Endodermal cell (in vitro differentiated cells): ENCODE measurements at regions not wholly inside any gene's neighbourhood (a gene's known extent, or its start where the extent isn't known, plus 50 kb on each side); places are given as distances from the start of the nearest gene placed in this dataset.

Source experiments
- DNase-seq: peaks from one replicate; pipeline ENCODE4 v3.0.0-alpha.2; 2017
- H3K27ac ChIP-seq: 2 replicates; pipeline ENCODE4 v1.5.1; 2013; ENCODE audit warnings: mild to moderate bottlenecking, low read depth, low read length, moderate library complexity
- H3K27me3 ChIP-seq: 2 replicates; pipeline ENCODE4 v1.6.1; 2013; ENCODE audit warnings: mild to moderate bottlenecking, low read length, moderate library complexity; ENCODE audit not compliant: insufficient read depth, control insufficient read depth, poor library complexity, severe bottlenecking
- H3K36me3 ChIP-seq: 2 replicates; pipeline ENCODE4 v1.7.0; 2013; ENCODE audit warnings: mild to moderate bottlenecking, low read length, moderate library complexity; ENCODE audit not compliant: control insufficient read depth, insufficient read depth
- H3K4me1 ChIP-seq: one replicate; pipeline ENCODE4 v1.7.0; 2013; ENCODE audit warnings: low read length; ENCODE audit not compliant: control insufficient read depth, insufficient read depth
- H3K4me3 ChIP-seq: 2 replicates; pipeline ENCODE4 v1.5.1; 2013; ENCODE audit warnings: mild to moderate bottlenecking, low read length, moderate library complexity
- H3K9ac ChIP-seq: 2 replicates; pipeline ENCODE4 v1.6.1; 2013; ENCODE audit warnings: mild to moderate bottlenecking, low read length, moderate library complexity; ENCODE audit not compliant: poor library complexity, severe bottlenecking; ENCODE audit errors: extremely low read depth
- H3K9me3 ChIP-seq: 2 replicates; pipeline ENCODE4 v1.6.1; 2013; ENCODE audit warnings: mild to moderate bottlenecking, low read length, moderate library complexity; ENCODE audit not compliant: control insufficient read depth
- H3K27ac Mint-ChIP-seq: 2 replicates; pipeline ENCODE4 v1.8.0; 2020; ENCODE audit warnings: mixed read lengths
- H3K27me3 Mint-ChIP-seq: 2 replicates; pipeline ENCODE4 v1.8.0; 2021; ENCODE audit warnings: mild to moderate bottlenecking, mixed read lengths; ENCODE audit not compliant: insufficient read depth
- H3K36me3 Mint-ChIP-seq: 2 replicates; pipeline ENCODE4 v1.8.0; 2020; ENCODE audit warnings: low read depth, mixed read lengths
- H3K4me1 Mint-ChIP-seq: 2 replicates; pipeline ENCODE4 v1.8.0; 2020; ENCODE audit warnings: mixed read lengths
- H3K4me3 Mint-ChIP-seq: 2 replicates; pipeline ENCODE4 v1.8.0; 2020; ENCODE audit warnings: mild to moderate bottlenecking, moderate library complexity, mixed read lengths
- H3K9me3 Mint-ChIP-seq: 2 replicates; pipeline ENCODE4 v1.8.0; 2020; ENCODE audit warnings: mild to moderate bottlenecking, mixed read lengths
- WGBS, 2 experiments: methylation state at CpG; one replicate each; pipeline versions ENCODE4 v1.1.5 to v1.1.7; 2013; ENCODE audit warnings: missing lambda C conversion rate in 2 of 2, mixed read lengths in 1 of 2; ENCODE audit not compliant: insufficient coverage in 1 of 2, insufficient read length in 1 of 2; 5-methylcytosine and 5-hydroxymethylcytosine counted together
- TF ChIP-seq, protein P1 (sequence below): fragments of 200-600 bp; sonication (generic); conservative IDR thresholded peaks from 2 replicates; pipeline ENCODE4 v1.5.0; 2021; ENCODE audit warnings: antibody characterized with exemption, mild to moderate bottlenecking

DNA sequence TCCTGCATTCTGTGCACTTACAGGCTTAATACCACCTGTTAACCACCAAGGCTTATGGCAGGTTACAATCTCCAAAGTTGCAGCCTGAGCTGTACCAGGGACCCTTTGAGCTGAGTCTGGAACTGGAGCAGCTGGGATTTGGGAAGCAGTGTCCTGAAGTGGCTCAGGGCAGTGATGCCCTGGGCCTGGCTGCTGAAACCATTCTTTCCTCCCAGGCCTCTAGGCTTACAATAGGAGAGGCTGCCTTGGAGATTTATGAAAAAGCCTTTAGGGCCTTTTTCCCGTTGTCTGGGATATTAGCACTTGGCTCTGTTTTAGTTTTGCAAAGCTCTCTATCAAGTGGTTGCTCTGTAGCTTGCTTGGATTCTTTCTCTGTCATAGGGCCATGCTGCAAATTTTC lies 154.3 kb upstream of the CASK start:
- H3K36me3 Mint-ChIP-seq, result no peaks in the 10 kb centered on the region
- no peak overlapping the region for H3K4me3 ChIP-seq
- DNase-seq, result no peak
- no peak overlapping the region for H3K9ac ChIP-seq
- peaks cover 30% of the 10 kb centered on the region for H3K9me3 Mint-ChIP-seq
- TF ChIP-seq, protein P1, sequence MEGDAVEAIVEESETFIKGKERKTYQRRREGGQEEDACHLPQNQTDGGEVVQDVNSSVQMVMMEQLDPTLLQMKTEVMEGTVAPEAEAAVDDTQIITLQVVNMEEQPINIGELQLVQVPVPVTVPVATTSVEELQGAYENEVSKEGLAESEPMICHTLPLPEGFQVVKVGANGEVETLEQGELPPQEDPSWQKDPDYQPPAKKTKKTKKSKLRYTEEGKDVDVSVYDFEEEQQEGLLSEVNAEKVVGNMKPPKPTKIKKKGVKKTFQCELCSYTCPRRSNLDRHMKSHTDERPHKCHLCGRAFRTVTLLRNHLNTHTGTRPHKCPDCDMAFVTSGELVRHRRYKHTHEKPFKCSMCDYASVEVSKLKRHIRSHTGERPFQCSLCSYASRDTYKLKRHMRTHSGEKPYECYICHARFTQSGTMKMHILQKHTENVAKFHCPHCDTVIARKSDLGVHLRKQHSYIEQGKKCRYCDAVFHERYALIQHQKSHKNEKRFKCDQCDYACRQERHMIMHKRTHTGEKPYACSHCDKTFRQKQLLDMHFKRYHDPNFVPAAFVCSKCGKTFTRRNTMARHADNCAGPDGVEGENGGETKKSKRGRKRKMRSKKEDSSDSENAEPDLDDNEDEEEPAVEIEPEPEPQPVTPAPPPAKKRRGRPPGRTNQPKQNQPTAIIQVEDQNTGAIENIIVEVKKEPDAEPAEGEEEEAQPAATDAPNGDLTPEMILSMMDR, result no peak
- 92% methylated on average over 1 of the region's 1 CpG; no CpG with 5 or more reads in 1 of the 2 experiments for WGBS, 2 experiments
- no peaks in the 10 kb centered on the region for H3K36me3 ChIP-seq
- no peak overlapping the region for H3K27ac ChIP-seq
- no peak overlapping the region for H3K4me3 Mint-ChIP-seq
- H3K9me3 ChIP-seq, result no peaks in the 10 kb centered on the region
- no peak overlapping the region for H3K27ac Mint-ChIP-seq
- no peaks in the 10 kb centered on the region for H3K4me1 ChIP-seq
- H3K27me3 Mint-ChIP-seq, result peaks cover 4% of the 10 kb centered on the region
- H3K27me3 ChIP-seq, result no peaks in the 10 kb centered on the region
- H3K4me1 Mint-ChIP-seq, result no peaks in the 10 kb centered on the region

DNA sequence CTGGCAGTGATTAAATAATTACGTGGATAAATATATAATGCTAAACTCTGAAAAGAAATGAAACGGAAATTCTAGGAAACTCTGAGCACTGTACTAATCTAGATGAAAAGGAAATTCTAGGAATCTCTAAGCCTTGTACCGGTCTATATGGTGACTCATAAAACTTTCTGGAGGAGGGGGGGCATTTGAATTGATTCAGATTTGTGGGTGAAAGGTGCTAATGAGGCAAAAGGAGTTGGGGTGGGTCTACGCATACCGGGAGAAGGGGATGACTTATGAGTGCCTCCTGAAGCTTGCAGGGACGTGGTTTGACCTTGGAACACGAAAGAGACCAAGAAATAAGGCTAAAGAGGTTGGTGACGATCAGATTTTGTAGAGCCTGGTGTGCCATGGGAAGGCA lies 151.7 kb upstream of the CASK start:
- Mint-ChIP-seq H3K36me3 (no peaks in the 10 kb centered on the region), H3K9me3 (peaks cover 40% of the 10 kb centered on the region), H3K27ac (no peak overlapping the region), H3K4me3 (no peak overlapping the region), H3K4me1 (no peaks in the 10 kb centered on the region), H3K27me3 (peaks cover 4% of the 10 kb centered on the region)
- TF ChIP-seq, protein P1, result no peak
- Histone ChIP-seq H3K36me3 (no peaks in the 10 kb centered on the region), H3K4me1 (no peaks in the 10 kb centered on the region), H3K27ac (no peak overlapping the region), H3K9me3 (no peaks in the 10 kb centered on the region), H3K4me3 (no peak overlapping the region), H3K9ac (no peak overlapping the region), H3K27me3 (no peaks in the 10 kb centered on the region)
- no peak for DNase-seq
- WGBS, 2 experiments, result 93 to 100% methylated on average over 2 to 8 of the region's 8 CpGs

DNA sequence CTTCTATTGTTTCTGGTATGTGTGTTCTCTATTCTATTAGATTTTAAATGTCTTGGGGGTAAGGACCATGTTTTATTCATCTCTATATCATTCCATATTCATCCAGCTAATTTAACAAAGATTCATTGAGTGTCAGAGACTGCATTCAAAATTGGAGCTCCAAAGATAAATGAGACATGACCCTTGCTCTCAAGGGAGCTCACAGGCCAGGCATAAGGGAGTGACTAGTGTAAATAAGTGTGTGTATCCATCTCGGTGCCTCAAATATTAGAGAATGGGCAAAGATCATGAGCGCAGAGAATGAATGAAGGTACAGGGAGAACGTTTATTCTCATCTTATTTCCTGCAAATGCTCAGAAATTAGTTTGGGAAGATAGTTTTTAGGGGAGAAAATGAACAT lies 150.1 kb upstream of the CASK start:
- no peaks in the 10 kb centered on the region for H3K9me3 ChIP-seq
- no peaks in the 10 kb centered on the region for H3K27me3 ChIP-seq
- 86 to 90% methylated on average over 2 to 3 of the region's 3 CpGs for WGBS, 2 experiments
- H3K27ac ChIP-seq, result no peak overlapping the region
- H3K4me3 ChIP-seq, result no peak overlapping the region
- TF ChIP-seq, protein P1, result no peak
- H3K27me3 Mint-ChIP-seq, result peaks cover 2% of the 10 kb centered on the region
- no peaks in the 10 kb centered on the region for H3K4me1 Mint-ChIP-seq
- peaks cover 30% of the 10 kb centered on the region for H3K9me3 Mint-ChIP-seq
- H3K9ac ChIP-seq, result no peak overlapping the region
- no peaks in the 10 kb centered on the region for H3K4me1 ChIP-seq
- no peak overlapping the region for H3K4me3 Mint-ChIP-seq
- H3K36me3 Mint-ChIP-seq, result no peaks in the 10 kb centered on the region
- no peaks in the 10 kb centered on the region for H3K36me3 ChIP-seq
- no peak for DNase-seq
- H3K27ac Mint-ChIP-seq, result no peak overlapping the region
